ENCODE measurements at regions not wholly inside any gene's neighbourhood (a gene's known extent, or its start where the extent isn't known, plus 50 kb on each side); places are given as distances from the start of the nearest gene placed in this dataset.
A peak's percentile ranks its signal among the peaks of the same experiment; 100 is the strongest.

- Histone ChIP-seq H3K4me1 (ENCODE audit: control insufficient read depth, insufficient read depth, low read length) (peaks cover 2% of the 10 kb centered on the region; the same call in 1 of the 2 replicates), H2BK120ac (ENCODE audit: low read depth, low read length) (no peak overlapping the region), H3K56ac (ENCODE audit: extremely low read depth, insufficient read depth, low read length) (no peak overlapping the region), H3K9me1 (ENCODE audit: insufficient read depth, low read length) (no peaks in the 10 kb centered on the region), H3K4me2 (ENCODE audit: low read depth, low read length) (no peak overlapping the region), H4K5ac (ENCODE audit: low read depth, low read length) (no peak overlapping the region), H3K27ac (ENCODE audit: insufficient read depth, low read length) (no peak overlapping the region), H3K18ac (ENCODE audit: low read depth, low read length) (no peak overlapping the region), H3K36me3 (ENCODE audit: control insufficient read depth, insufficient read depth, low read length) (no peaks in the 10 kb centered on the region), H2AK9ac (replicated peaks; ENCODE audit: low read depth, low read length, poor library complexity) (no peak overlapping the region), H3K9ac (ENCODE audit: low read depth, low read length) (no peak overlapping the region), H4K91ac (ENCODE audit: insufficient read depth, low read depth, low read length) (no peak overlapping the region), H3K79me1 (ENCODE audit: low read depth in 1 of 2, low read length in 2 of 2) (no peaks in the 10 kb centered on the region), H4K8ac (ENCODE audit: low read depth in 2 of 2, low read length in 2 of 2) (no peak overlapping the region), H3K23ac (ENCODE audit: low read depth, low read length) (no peak overlapping the region), H4K20me1 (ENCODE audit: insufficient read depth, low read length) (no peaks in the 10 kb centered on the region), H2BK5ac (ENCODE audit: low read depth, low read length, poor library complexity, severe bottlenecking) (no peak overlapping the region), H3K9me3 (ENCODE audit: control insufficient read depth, insufficient read depth, low read length) (no peaks in the 10 kb centered on the region), H3K27me3 (ENCODE audit: control insufficient read depth, insufficient read depth, low read length) (no peaks in the 10 kb centered on the region), H3K14ac (replicated peaks; ENCODE audit: low read depth, low read length) (no peak overlapping the region), H2AK5ac (ENCODE audit: low read depth, low read length) (no peak overlapping the region), H2AFZ (replicated peaks; ENCODE audit: low read length, poor library complexity) (no peak overlapping the region), H2BK15ac (ENCODE audit: low read depth, low read length) (no peak overlapping the region), H3K4ac (ENCODE audit: low read depth, low read length) (no peak overlapping the region), H3K4me3 (ENCODE audit: insufficient read depth, low read depth, low read length) (no peak overlapping the region), H2BK20ac (ENCODE audit: low read depth, low read length) (no peak overlapping the region)
- DNase-seq, result peak; percentile 24
- ChIA-PET POLR2A (ENCODE audit: unreplicated experiment) (no interaction called here), CTCF (interaction anchor here (0.6 kb wide), 2 partner anchors 12 to 65 kb away, joined by 4 read pairs; no protein-coding TSS in a partner anchor)
- ATAC-seq (ENCODE audit: low read depth), result no peak
- intact Hi-C loops (cut with micrococcal nuclease) (no loop called here), in situ Hi-C loops (cut with MboI; ENCODE audit: low sequenced_read_pairs) (no loop called here), dilution Hi-C loops (cut with HindIII; ENCODE audit: low sequenced_read_pairs, unreplicated experiment) (no loop called here)
- BruUV-seq (replicated peaks), result no TSS peak
- WGBS, 2 experiments (ENCODE audit: extremely low coverage in 2 of 2, insufficient read length in 1 of 2), result 67% methylated on average over 3 of the region's 7 CpGs; no CpG with 5 or more reads in 1 of the 2 experiments
- TF ChIP-seq CEBPB (IDR thresholded peaks at IDR 0.05; ENCODE audit: low read depth, low read length) (no peak), FOS (IDR thresholded peaks at IDR 0.05; ENCODE audit: low read depth, low read length) (peak; percentile 32; the same call in 1 of the 2 replicates)
These were observed 150.2 kb upstream of the FZD8 start for GRCh38 chr10:35792291-35792690.

Data from IMR-90 (cell line).